IPS DF 19.7 (cell line): ENCODE measurements at regions not wholly inside any gene's neighbourhood (a gene's known extent, or its start where the extent isn't known, plus 50 kb on each side); places are given as distances from the start of the nearest gene placed in this dataset.

Experiments used
- DNase-seq: peaks from one replicate; pipeline ENCODE4 v3.0.0-alpha.2; 2013; ENCODE audit warnings: low read depth, low spot score

GRCh38 chr10:117716889-117717288 is 174.3 kb downstream of the EMX2 start:
- no peak for DNase-seq

- DNase-seq, result no peak
These were observed 176.7 kb downstream of the EMX2 start for GRCh38 chr10:117718986-117719920.

- peak; percentile 57 for DNase-seq
These were observed 178.6 kb downstream of the EMX2 start for GRCh38 chr10:117720931-117721835.

GRCh38 chr10:117721873-117722272 is 179.3 kb downstream of the EMX2 start:
- DNase-seq, result no peak

GRCh38 chr10:117723343-117723742 is 180.8 kb downstream of the EMX2 start:
- no peak for DNase-seq

- no peak for DNase-seq
These were observed 183.4 kb downstream of the EMX2 start for GRCh38 chr10:117725993-117726392.

- DNase-seq, result no peak
These were observed 184.2 kb downstream of the EMX2 start for GRCh38 chr10:117726596-117727295.

- DNase-seq, result no peak
These were observed 184.9 kb downstream of the EMX2 start for GRCh38 chr10:117727421-117727820.

- no peak for DNase-seq
These were observed 185.5 kb downstream of the EMX2 start for GRCh38 chr10:117728087-117728486.

GRCh38 chr10:117729156-117729555 is 186.6 kb downstream of the EMX2 start:
- DNase-seq, result no peak

GRCh38 chr10:117731121-117731791 is 188.7 kb downstream of the EMX2 start:
- DNase-seq, result no peak

GRCh38 chr10:117734731-117735405 is 192.3 kb downstream of the EMX2 start:
- DNase-seq, result no peak

- DNase-seq, result no peak
These were observed 194.1 kb downstream of the EMX2 start for GRCh38 chr10:117736655-117737054.

- DNase-seq, result no peak
These were observed 197.5 kb downstream of the EMX2 start for GRCh38 chr10:117740088-117740487.

GRCh38 chr10:117740691-117741222 is 198.2 kb downstream of the EMX2 start:
- no peak for DNase-seq

- no peak for DNase-seq
These were observed 199.0 kb downstream of the EMX2 start for GRCh38 chr10:117741524-117741923.

GRCh38 chr10:117743509-117743908 is 201.0 kb downstream of the EMX2 start:
- no peak for DNase-seq

- DNase-seq, result no peak
These were observed 202.8 kb downstream of the EMX2 start for GRCh38 chr10:117745301-117745700.

GRCh38 chr10:117746541-117747448 is 204.2 kb downstream of the EMX2 start:
- no peak for DNase-seq
